ENCODE measurements at regions not wholly inside any gene's neighbourhood (a gene's known extent, or its start where the extent isn't known, plus 50 kb on each side); places are given as distances from the start of the nearest gene placed in this dataset.
"Not testable (repeated sequence)": the region's sequence is repeated elsewhere in the genome, so short reads cannot be mapped to it uniquely, and the experiment has no call there.

DNA sequence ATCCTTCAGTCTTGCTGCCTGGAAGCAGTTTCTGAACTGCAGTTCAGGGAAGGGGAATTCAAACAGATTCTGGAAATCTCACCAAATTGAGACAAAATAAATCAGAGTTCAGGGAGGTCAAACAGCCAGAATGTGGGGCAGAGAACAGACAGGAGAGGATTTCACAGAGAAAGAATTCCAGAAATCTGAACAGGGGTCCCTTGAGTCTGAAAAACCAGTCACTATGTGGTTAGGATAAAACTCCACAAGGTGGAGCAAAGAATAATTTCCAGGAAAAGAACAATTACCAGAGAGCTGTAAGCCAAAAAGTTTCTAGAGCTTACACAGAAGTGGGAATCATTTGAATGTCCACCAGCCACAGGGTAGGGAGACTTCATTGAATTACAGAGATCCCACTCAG lies 84.7 kb downstream of the URB2 start:
- DNase-seq: no peak

DNA sequence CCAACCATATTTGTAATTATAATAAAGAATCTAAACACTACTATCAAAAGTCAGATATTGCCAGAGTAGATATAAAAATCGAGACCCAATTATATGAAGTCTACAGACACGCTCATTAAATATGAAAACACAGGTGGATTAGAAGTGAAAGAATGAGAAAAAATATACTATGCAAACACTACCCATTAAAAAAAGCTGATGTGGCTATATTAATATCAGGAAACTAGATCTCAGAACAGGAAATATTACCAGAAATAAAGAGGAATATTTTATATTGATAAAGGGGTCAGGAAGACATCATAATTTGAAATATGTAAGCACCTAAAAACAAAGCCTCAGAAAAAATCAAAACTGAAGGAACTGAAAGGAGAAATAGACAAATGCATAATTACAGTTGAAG lies 88.3 kb downstream of the URB2 start:
- DNase-seq: no peak

DNA sequence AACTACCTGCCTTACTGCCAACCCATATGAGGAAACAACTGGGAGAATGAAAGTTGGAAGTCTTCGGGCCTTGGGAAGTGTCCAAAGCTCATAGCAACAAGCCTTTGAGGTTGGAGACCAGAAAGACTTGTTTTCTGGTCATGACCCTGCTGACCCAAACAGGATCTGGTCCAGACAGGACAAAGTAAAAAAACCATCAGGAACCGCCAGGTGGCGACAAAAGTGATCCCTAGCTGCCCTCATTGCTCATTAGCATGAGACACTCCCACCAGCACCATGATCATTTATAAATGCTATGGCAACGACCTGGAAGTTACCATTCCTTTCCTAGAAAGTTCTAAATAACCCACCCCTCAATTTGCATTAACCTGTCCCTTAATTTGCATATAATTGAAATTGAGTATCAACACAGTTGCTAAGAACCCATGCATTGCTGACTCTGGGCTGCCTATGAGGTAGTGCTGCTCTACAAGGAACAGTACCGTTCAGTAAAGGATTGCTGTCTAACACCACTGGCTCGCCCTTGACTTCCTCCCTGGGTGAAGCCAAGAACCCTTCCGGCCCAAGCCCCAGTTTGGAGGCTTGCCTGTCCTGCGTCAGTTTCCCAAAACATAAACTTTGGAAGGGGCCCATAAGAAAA lies 89.0 kb downstream of the URB2 start:
- DNase-seq: no peak

DNA sequence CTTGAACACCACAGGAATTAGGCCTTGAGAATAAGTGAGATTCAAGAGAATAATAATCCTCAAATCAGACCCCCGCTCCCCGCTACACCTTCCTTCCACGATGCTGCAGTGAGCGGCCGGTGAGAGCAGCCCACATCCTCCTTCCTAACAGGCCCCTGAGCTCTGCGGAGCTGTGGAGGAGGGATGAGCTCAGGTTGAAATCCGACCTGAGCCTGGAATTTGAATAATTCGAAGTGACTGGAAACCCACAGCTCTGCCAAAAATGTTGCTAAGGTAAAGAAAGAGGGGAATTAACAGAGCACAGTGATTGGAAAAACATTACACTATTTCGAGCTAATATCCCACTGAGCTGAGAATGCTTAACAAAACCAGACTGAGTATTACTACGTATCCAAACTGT lies 90.0 kb downstream of the URB2 start:
- DNase-seq: no peak

DNA sequence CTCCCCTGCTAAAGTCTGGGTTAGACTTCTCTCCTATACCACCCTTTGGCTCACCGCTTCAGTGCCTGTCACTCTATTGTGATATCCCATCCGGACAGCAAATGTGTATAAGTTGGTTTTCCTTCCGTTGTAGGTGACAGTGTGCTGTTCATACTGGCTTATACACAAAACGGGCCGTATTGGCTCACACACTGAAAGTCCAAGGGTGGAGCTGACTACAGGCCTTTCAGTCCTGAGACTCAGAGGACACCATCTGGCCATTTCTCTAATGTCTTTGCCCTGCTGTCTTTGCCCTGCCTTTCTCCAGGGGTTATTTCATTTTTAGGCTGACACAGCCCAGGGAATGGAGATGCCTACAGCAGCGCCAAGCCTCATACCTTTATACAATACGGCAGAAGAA lies 90.7 kb downstream of the URB2 start:
- DNase-seq: no peak

DNA sequence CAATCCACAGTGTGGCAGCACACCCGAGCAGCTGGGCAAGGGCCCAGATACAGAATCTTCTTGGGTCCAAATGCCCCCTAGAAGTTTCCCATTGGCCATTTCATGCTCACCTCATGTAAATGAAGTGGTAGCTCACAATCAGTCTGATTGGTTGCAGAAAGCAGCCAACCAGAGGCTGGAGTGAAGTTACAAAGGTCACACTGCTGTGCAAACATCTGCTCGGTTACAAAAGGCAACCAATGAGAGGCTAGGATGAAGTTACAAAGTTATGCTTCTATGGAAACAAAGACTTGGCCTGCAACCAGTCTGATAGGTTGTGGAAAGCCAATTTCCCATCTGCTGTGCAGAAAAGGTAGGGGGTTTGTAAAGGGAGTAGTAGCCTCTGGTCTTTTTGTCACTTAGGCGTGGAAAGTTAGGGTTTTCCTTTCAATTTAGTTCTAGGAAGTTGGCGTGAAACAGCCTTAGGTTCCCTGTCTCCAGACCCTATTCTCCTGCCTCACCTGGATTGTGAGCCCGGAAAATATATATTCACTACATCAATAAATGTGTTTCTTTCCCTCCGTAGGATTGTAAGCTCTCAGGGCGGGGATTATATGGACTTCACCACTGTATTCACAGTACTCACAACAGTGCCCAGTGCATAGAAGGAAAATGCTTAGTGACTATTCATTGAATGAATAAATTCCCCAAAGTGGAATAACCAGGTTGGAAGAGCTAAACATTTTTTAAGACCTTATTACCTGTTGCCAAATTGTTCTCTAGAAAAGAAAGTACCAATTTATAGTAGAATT lies 91.9 kb downstream of the URB2 start:
- DNase-seq: no peak

DNA sequence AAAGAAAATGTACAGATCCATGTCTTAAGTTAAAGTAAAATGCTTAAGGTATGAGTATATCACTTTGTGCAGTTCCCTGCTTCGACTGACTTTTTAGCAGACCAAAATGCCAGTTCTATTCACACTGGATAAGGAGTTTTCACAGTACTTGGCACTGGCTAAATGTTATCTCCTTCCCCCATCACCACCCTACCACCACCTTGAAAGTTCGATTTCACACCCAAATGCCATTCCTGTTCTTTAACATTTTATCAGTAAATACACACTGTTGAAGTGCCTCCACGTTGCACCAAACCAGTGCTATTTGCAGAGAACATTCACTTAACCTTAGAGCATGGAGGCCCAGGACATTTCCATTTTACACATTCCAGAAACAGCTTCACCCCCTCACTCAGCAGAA lies 100.0 kb downstream of the URB2 start:
- no peak for DNase-seq

DNA sequence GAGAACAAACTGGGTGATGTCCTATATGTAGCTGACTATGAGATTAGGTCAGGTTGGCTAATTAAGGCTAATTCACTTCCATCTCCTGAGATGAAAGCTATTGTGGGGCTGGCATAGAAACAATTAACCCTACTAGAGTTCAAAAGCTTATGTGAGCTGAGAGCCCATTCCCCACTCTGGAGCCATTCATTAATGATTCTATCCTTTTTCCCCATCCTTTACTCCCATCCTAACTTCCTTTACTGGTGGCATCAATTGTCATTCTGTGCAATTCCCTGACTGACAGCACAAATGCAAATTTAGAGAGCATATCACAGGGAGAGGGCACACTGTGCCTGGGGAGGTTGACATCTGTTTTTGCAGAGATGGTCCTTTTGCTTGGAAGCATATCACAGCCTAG lies 103.9 kb downstream of the URB2 start:
- DNase-seq: no peak

DNA sequence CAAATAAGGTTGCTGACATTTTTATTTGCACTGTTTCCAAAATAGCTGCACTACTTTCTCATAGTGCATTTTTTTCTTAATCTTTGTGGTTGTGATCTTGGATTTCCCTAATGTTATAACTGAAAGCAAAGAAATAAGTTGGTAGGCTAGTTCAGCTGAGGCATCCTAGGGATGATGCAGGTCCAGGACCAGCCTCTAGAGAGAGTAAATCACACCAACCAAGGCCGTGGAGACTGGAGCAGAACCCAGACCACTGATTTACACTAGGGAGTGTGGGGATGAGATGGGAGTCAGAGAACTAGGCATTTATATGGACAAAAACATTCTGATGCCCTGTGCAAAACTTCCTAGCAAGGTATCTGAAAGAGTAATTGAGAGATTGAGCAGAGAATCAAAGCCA lies 104.5 kb downstream of the URB2 start:
- no peak for DNase-seq

DNA sequence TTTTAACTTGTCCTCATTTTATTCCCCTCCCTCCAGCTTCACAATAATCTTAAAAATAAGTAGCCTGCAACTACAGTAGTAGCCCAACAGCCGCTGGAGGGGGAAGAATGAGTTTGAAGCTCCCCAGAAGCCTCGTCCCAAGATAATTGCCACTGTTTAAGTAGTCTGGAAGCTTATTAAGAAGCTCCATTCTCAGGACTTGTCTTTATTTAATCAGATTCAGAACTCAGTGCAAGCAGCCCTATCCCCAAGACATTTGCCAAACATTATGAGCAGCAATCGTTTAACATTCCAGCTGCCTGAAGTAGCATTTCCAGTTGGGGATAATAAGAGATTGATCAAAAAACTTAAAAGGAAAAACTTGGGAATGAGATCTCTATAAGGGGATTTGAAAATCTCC lies 106.0 kb downstream of the URB2 start:
- DNase-seq: no peak

DNA sequence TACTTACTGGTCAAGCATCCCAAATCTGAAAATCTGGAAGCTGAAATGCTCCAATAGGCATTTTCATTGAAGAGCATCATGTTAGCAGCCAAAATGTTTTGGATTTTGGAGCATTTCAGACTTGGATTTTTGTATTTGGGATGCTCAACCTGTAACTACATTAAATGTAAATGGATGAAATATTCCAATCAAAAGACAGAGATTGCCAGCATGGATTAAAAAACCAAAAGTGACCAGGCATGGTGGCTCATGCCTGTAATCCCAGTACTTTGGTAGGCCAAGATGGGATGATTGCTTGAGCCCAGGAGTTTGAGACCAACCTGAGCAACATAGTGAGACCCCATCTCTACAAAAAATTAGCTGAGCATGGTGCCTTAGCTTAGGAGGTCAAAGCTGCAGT lies 110.3 kb downstream of the URB2 start:
- no peak for DNase-seq

DNA sequence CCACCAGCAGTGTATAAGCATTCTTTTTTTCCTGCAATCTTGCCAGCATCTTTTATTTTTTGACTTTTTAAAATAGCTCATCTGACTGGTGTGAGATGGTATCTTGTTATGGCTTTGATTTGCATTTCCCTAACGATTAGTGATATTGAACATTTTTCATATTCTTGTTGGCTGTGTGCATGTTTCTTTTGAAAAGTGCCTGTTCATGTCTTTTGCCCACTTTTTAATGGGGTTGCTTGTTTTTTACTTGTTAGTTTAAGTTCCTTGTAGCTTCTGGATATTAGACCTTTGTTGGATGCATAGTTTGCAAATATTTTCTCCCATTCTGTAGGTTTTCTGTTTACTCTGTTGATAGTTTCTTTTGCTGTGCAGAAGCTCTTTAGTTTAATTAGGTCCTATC lies 116.6 kb downstream of the URB2 start:
- not testable (repeated sequence) for DNase-seq

DNA sequence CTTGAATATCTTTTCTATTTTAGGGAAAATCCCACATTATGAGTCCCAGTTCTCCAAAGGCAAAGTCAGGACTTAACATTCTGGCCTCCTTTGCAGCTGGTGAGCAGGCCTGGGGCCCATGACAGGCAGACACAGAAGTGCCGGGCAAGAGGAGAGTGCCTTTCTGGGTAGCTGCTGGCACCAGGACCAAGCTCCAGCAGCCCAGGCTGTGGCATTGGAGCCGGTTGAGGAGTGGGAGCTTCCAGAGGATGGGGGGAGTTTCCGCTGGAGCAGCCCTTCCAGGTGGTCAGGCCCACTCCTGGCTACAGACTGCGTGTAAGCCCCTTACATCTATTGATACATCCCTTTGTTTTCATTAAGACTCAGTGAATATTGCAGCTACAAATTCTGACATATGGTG lies 123.9 kb downstream of the URB2 start:
- DNase-seq: no peak

DNA sequence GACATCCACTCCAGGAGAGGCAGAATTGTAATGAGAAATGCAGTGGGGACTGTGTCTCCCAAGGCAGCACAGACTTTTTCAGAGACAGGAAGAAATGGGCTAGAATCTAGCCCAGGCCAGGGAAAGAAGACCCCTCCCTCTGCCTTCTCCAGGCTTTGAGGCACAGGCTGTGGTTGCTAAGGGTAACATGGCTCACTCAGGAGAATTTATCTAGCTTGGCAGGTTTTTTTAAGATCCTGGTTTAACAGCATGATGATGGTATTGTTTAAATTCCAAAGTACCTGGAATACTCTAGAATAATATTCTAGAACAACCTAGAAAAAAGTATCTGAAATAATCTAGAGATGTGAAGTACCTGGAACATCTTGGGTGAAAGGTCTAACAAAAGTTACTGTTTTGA lies 125.6 kb downstream of the URB2 start:
- no peak for DNase-seq

DNA sequence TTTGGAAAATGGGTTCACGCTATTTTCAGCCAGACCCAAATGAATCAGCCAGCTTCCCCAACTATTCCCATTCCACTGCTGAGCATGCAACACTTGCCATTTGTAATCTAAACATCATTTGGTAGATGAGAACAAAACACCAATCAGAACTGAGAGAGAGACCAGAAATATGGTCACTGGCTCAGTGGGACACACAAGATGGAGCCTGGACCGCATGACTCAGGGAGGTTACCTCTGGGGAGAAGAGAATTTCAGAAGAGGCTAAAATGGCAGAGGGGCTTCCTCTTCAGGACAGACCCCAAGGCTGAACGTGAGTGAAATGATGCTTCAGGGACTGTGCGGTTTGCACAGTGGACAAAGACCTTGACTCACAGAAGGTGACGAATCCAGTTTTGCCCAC lies 126.6 kb downstream of the URB2 start:
- DNase-seq: no peak

DNA sequence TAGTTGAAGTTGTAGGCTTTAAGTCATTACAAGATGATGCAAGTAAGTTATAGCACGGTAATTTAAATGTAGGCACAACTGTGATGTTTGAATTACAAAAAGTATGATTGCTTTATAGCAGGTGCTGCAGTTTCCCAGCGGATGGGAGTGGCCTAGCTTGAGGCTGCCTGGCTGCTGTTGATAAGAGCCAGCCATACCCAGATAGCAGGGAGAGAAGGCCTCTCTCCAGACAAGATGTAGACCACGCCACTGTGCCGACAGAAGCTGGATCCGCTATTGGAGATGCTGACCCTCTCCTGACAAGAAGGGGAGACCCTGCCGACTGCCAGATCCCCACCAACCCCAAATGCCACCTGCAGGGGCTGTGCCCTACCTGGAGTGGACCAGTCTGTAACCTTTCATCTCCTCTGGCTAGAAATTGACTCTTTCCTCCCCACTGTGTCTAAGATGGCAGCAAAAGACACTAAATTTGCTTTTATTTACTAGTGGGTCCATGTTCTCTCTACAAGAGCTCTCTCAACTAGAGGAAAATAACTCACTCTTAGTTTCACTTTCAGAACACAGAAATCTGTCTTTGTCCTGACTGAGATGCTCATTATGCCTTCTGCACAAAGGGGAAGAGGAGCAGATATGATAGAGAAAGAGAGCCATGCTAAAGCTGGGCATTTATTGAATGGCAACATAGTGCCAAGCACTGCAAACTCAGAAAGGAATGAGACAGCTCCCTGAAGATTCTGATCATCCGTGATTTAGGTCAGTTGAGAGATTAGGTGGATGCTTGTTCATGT lies 127.9 kb downstream of the URB2 start:
- DNase-seq: no peak

DNA sequence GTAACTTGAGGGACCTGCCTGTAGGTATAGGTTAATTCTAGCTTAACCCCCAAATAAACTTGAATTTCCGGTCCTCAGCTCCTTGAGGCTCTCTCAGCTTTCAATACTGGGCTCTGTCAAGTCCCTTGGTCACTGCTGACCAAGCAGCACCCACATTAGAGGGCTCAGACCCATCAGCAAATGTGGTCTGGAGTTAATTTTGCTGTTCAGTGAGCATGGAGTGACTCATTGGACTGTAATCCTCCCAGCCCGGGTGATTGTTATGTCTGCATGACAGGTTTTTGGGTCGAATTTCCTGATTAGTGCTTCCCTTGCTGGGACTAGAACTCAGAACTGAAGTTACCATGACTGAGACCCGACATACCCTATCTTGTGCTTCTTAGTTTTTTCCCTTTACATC lies 130.6 kb downstream of the URB2 start:
- no peak for DNase-seq

DNA sequence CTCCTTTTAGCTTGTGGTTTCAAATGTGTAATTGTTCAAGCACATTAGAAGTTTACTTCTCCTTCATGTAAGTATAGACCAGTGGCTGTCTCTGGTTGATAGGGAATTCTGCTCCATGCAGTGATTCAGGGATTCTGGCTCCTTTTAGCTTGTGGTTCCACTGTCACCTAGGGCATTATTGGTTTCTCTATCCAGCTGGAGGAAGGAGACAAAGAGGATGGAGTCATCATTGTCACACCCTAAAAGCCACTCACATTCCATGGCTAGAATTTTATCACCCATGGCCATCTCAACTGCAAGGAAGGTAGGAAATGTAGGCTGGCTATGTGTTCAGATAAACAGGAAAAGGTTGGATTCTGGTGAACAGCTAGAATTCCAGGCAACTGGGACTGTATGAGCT lies 131.2 kb downstream of the URB2 start:
- DNase-seq: no peak

DNA sequence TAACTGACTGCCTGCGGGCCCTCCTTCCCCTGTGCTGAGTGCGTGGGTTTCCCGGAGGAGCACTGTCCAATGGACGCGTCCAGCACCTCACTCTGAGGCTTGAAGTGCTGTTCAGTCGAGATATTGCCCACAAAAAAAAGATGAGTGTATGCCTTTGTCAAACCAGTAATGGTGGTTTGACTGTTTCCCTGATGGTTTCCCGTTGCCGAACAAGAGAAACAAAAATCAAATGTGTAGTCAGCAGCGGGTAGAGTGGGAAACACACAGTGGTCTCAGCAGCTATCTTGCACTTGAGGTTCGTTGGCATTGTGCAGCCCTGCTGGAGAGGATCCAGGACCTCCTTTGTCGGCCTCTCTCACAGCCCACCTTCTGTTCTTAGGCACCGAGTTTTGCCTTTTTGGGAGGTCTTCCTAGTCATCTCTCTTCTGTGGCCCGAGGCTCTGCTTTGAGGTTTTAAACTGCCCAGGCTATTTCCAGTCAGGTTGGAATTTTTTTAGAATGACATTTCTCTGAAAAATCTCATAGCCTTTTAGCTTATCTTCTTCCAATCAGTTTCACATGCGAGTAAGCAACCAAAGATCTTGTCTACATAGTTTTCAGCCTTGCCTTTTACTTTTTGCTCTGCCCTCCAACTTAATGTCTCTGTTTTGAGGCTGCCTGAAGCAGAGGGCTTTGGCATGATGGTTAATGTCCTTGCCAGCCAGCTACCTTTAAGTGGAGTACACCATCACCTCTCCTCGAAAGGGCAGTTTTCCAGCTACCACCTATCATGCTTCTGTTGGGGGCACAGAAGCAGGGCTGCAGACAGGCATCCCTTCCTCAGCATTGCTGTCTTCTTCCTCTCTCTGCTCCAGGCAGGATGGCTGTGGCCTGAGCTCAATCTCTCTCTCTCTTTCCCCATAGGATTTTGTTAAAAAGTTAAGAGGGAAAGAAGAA lies 132.3 kb downstream of the URB2 start:
- no peak for DNase-seq

DNA sequence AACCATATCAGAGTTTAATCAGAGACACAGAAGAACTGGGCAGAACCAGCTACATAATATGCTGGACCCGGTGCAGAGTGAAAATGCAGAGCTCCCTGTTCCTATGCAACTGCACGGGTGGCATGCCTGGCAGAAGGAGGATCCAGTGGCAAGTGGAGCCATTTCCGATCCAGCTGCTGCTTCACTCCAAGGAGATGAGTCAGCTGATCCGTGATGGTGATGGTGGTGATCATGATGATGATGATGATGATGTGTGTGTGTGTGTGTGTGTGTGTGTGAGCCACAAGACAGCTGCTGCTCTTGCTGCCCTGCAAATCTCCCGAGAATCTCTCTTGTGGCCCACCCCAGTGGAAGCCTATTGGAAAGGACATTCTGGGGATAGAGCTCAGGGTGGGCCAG lies 133.0 kb downstream of the URB2 start:
- no peak for DNase-seq

DNA sequence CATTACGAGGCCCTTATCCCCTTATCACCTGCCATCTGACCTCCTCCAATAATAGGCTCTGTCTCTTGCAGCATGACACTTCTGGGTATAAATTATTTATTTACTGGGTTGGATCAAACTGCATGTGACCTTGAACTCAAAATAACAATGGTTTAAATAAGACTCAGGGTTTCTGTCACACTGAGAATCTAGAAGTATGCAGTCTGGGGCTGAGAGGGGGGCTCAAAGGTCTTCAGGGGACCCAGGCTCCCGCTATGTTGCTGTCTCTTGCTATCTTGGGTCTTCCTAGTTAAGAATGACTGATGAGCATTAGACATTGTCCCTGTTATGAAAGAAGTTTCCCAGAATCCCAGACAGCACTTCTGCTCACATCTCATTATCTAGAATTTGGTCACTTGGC lies 133.5 kb downstream of the URB2 start:
- DNase-seq: no peak
